ENCODE measurements at regions not wholly inside any gene's neighbourhood (a gene's known extent, or its start where the extent isn't known, plus 50 kb on each side); places are given as distances from the start of the nearest gene placed in this dataset.
A peak's percentile ranks its signal among the peaks of the same experiment; 100 is the strongest.

GRCh38 chr5:155080721-155081120 lies 67.2 kb downstream of the KIF4B start:
- Histone ChIP-seq H3K4me1 (ENCODE audit: control insufficient read depth, extremely low read depth, insufficient read depth, low read length) (peaks cover 17% of the 10 kb centered on the region), H2AFZ (ENCODE audit: low read depth, low read length) (peak overlapping the region; percentile 13), H3K27ac (ENCODE audit: insufficient read depth, low read depth, low read length) (no peak overlapping the region), H3K4me2 (ENCODE audit: insufficient read depth, low read length) (no peak overlapping the region), H3K9ac (replicated peaks; ENCODE audit: extremely low read depth, insufficient read depth, low read length) (no peak overlapping the region), H3K79me2 (ENCODE audit: control insufficient read depth, insufficient read depth, low read length) (no peaks in the 10 kb centered on the region), H3K9me3 (replicated peaks; ENCODE audit: control insufficient read depth, insufficient read depth, low read length) (no peaks in the 10 kb centered on the region), H3K27me3 (ENCODE audit: control insufficient read depth in 2 of 2, insufficient read depth in 2 of 2, low read length in 2 of 2) (no peaks in the 10 kb centered on the region), H4K20me1 (replicated peaks; ENCODE audit: control insufficient read depth, extremely low read depth, insufficient read depth, low read length) (no peaks in the 10 kb centered on the region), H3K36me3 (ENCODE audit: control insufficient read depth in 2 of 2, extremely low read depth in 1 of 2, insufficient read depth in 2 of 2, low read length in 2 of 2) (no peaks in the 10 kb centered on the region), H3K9me1 (replicated peaks; ENCODE audit: control insufficient read depth, extremely low read depth, insufficient read depth, low read length) (no peaks in the 10 kb centered on the region), H3K4me3 (replicated peaks in 1 of 3; ENCODE audit: insufficient read depth in 1 of 3, low read depth in 1 of 3, low read length in 3 of 3) (no peak overlapping the region)
- no peak for TF ChIP-seq EZH2 (IDR thresholded peaks at IDR 0.05; ENCODE audit: borderline replicate concordance, low read depth, low read length, severe bottlenecking)
- TF ChIP-seq FOS (IDR thresholded peaks at IDR 0.05; ENCODE audit: borderline replicate concordance, insufficient read depth, low read length), result no peak
- no peak for TF ChIP-seq JUN (IDR thresholded peaks at IDR 0.05; ENCODE audit: borderline replicate concordance, insufficient read depth, insufficient read length, low read depth)
- no peak for TF ChIP-seq CTCF (IDR thresholded peaks at IDR 0.05; ENCODE audit: extremely low read depth in 1 of 2, insufficient read depth in 1 of 2, low read depth in 1 of 2, low read length in 2 of 2)
- TF ChIP-seq MAX (IDR thresholded peaks at IDR 0.05; ENCODE audit: insufficient read depth, insufficient read length), result no peak
- TF ChIP-seq POLR2A (IDR thresholded peaks at IDR 0.05; ENCODE audit: low read depth, low read length), result no peak
- TF ChIP-seq POLR2AphosphoS5 (IDR thresholded peaks at IDR 0.05; ENCODE audit: insufficient read depth, low read depth, low read length), result no peak
- no peak for TF ChIP-seq GATA2 (IDR thresholded peaks at IDR 0.05; ENCODE audit: insufficient read depth, insufficient read length, low read depth, low read length)
- TF ChIP-seq MYC (IDR thresholded peaks at IDR 0.05; ENCODE audit: low read depth, low read length), result no peak
- intact Hi-C loops (cut with micrococcal nuclease), result loop anchor here (5.0 kb wide), 1 partner anchor 83 kb away; no protein-coding TSS in a partner anchor
- no peak for FAIRE-seq
- ChIA-PET POLR2A (no interaction called here), CTCF (no interaction called here)
- DNase-seq (ENCODE audit: low read depth, low spot score), result no peak
- BruUV-seq (replicated peaks), result no TSS peak
- dilution Hi-C loops (cut with MboI; ENCODE audit: extremely low pct_ligation_motif_present, low sequenced_read_pairs), result no loop called here

Measured in endothelial cell of umbilical vein (primary cell).